GM12891 (cell line): ENCODE measurements at regions not wholly inside any gene's neighbourhood (a gene's known extent, or its start where the extent isn't known, plus 50 kb on each side); places are given as distances from the start of the nearest gene placed in this dataset.

Experiments used
- DNase-seq: peaks from one replicate; pipeline ENCODE4 v3.0.0; 2011; ENCODE audit warnings: low spot score; ENCODE audit not compliant: insufficient read length
- FAIRE-seq: peaks from 2 replicates; lab custom pipeline; 2011; peaks lifted over from hg19 to GRCh38; lab: Jason Lieb, UNC
- PAX5 ChIP-seq: IDR thresholded peaks from 2 replicates; pipeline ENCODE4 v1.6.1; 2011; ENCODE audit warnings: low read length, moderate library complexity, mild to moderate bottlenecking; ENCODE audit not compliant: insufficient read depth, severe bottlenecking
- POLR2A ChIP-seq: IDR thresholded peaks from 2 replicates; pipeline ENCODE4 v1.6.1; 2011; ENCODE audit warnings: low read depth, low read length, control low read depth
- POLR2AphosphoS5 ChIP-seq: IDR thresholded peaks from 2 replicates; pipeline ENCODE4 v1.6.1; 2011; ENCODE audit warnings: low read depth, low read length, control low read depth
- POU2F2 ChIP-seq: IDR thresholded peaks from 2 replicates; pipeline ENCODE4 v1.6.1; 2011; ENCODE audit warnings: low read depth, mild to moderate bottlenecking, control low read depth, low read length, moderate library complexity
- SPI1 ChIP-seq: IDR thresholded peaks from 2 replicates; pipeline ENCODE4 v1.6.1; 2011; ENCODE audit warnings: low read depth, low read length, control low read depth
- TAF1 ChIP-seq: IDR thresholded peaks from 2 replicates; pipeline ENCODE4 v1.6.1; 2011; ENCODE audit warnings: low read depth, low read length, control low read depth

GRCh38 chr11:109236188-109236587, 185.8 kb upstream of the C11orf87 start:
- FAIRE-seq (no peak), DNase-seq (no peak)
- TF ChIP-seq POU2F2 = no peak
- TF ChIP-seq TAF1 = no peak
- TF ChIP-seq PAX5 = no peak
- no peak for TF ChIP-seq POLR2AphosphoS5
- no peak for TF ChIP-seq POLR2A
- TF ChIP-seq SPI1 = no peak

GRCh38 chr11:109236696-109237095, 185.3 kb upstream of the C11orf87 start:
- DNase-seq (no peak), FAIRE-seq (no peak)
- TF ChIP-seq TAF1 (no peak), POLR2A (no peak), POLR2AphosphoS5 (no peak), PAX5 (no peak), POU2F2 (no peak)

GRCh38 chr11:109237636-109238035, 184.4 kb upstream of the C11orf87 start:
- TF ChIP-seq POLR2AphosphoS5 (no peak), PAX5 (no peak), SPI1 (no peak), POLR2A (no peak), TAF1 (no peak)
- no peak for FAIRE-seq
- DNase-seq = no peak

- FAIRE-seq (no peak), DNase-seq (no peak)
Measured at GRCh38 chr11:109241988-109242536, 179.9 kb upstream of the C11orf87 start.

GRCh38 chr11:109247071-109247470, 174.9 kb upstream of the C11orf87 start:
- FAIRE-seq (no peak), DNase-seq (no peak)
- TF ChIP-seq SPI1 = no peak
- TF ChIP-seq POLR2AphosphoS5 = no peak
- TF ChIP-seq POU2F2 = no peak
- TF ChIP-seq TAF1 = no peak
- TF ChIP-seq POLR2A = no peak
- no peak for TF ChIP-seq PAX5

More at GRCh38 chr11:109241988-109242536, 179.9 kb upstream of the C11orf87 start:
- TF ChIP-seq POU2F2 (no peak), TAF1 (no peak), SPI1 (no peak), POLR2AphosphoS5 (no peak), POLR2A (no peak), PAX5 (no peak)

- FAIRE-seq = no peak
- no peak for DNase-seq
- TF ChIP-seq SPI1 = no peak
- TF ChIP-seq POLR2A = no peak
- TF ChIP-seq POLR2AphosphoS5 = no peak
- no peak for TF ChIP-seq POU2F2
- TF ChIP-seq PAX5 = no peak
- no peak for TF ChIP-seq TAF1
Measured at GRCh38 chr11:109249597-109249996, 172.4 kb upstream of the C11orf87 start.

- no peak for TF ChIP-seq POLR2A
- no peak for TF ChIP-seq POLR2AphosphoS5
- no peak for TF ChIP-seq SPI1
- TF ChIP-seq POU2F2 = no peak
- TF ChIP-seq PAX5 = no peak
- TF ChIP-seq TAF1 = no peak
- DNase-seq (no peak), FAIRE-seq (no peak)
Measured at GRCh38 chr11:109251230-109251629, 170.8 kb upstream of the C11orf87 start.

- TF ChIP-seq POLR2AphosphoS5 = no peak
- TF ChIP-seq POLR2A = no peak
- no peak for TF ChIP-seq TAF1
- TF ChIP-seq SPI1 = no peak
- no peak for TF ChIP-seq POU2F2
- no peak for TF ChIP-seq PAX5
- FAIRE-seq = no peak
- DNase-seq = no peak
Measured at GRCh38 chr11:109264128-109264527, 157.9 kb upstream of the C11orf87 start.

GRCh38 chr11:109267293-109268095, 154.5 kb upstream of the C11orf87 start:
- FAIRE-seq (no peak), DNase-seq (no peak)
- TF ChIP-seq POLR2A (no peak), POLR2AphosphoS5 (no peak), PAX5 (no peak), POU2F2 (no peak), TAF1 (no peak), SPI1 (no peak)
